ENCODE measurements at regions not wholly inside any gene's neighbourhood (a gene's known extent, or its start where the extent isn't known, plus 50 kb on each side); places are given as distances from the start of the nearest gene placed in this dataset.

- H2BK5ac ChIP-seq (ENCODE audit: low read depth, low read length, poor library complexity, severe bottlenecking), result no peak overlapping the region
- no peak overlapping the region for H3K14ac ChIP-seq (ENCODE audit: low read length in 2 of 2)
- no peak overlapping the region for H3K23ac ChIP-seq (ENCODE audit: low read length in 2 of 2)
- no peak overlapping the region for H3K4me3 ChIP-seq (ENCODE audit: insufficient read depth in 1 of 2, low read depth in 1 of 2, low read length in 2 of 2)
- H3K27ac ChIP-seq (ENCODE audit: low read length, poor library complexity, severe bottlenecking), result peak overlapping the region; percentile 75
- H4K91ac ChIP-seq (ENCODE audit: low read length), result no peak overlapping the region
- H3K79me1 ChIP-seq (replicated peaks; ENCODE audit: low read length, poor library complexity, severe bottlenecking), result no peaks in the 10 kb centered on the region
- H3K4me1 ChIP-seq (ENCODE audit: control insufficient read depth, insufficient read depth, low read depth, low read length), result no peaks in the 10 kb centered on the region
- H3K18ac ChIP-seq (ENCODE audit: low read depth in 1 of 2, low read length in 2 of 2), result no peak overlapping the region
- H3K4me2 ChIP-seq (ENCODE audit: low read length, poor library complexity, severe bottlenecking), result no peak overlapping the region
- no CpG with 5 or more reads among the region's 3 CpGs for WGBS
- no peaks in the 10 kb centered on the region for H3K36me3 ChIP-seq (ENCODE audit: control insufficient read depth in 1 of 2, insufficient read depth in 2 of 2, low read depth in 1 of 2, low read length in 2 of 2)
- no peak overlapping the region for H2BK12ac ChIP-seq (ENCODE audit: low read length in 2 of 2)
- H3K9me3 ChIP-seq (ENCODE audit: control insufficient read depth, low read length), result no peaks in the 10 kb centered on the region
- no peak overlapping the region for H4K8ac ChIP-seq (ENCODE audit: low read length)
- no peaks in the 10 kb centered on the region for H3K27me3 ChIP-seq (ENCODE audit: control insufficient read depth in 1 of 2, insufficient read depth in 1 of 2, low read length in 2 of 2)
- no peak for DNase-seq
- no peak overlapping the region for H3K9ac ChIP-seq (ENCODE audit: low read length)
- H3K4ac ChIP-seq (ENCODE audit: low read depth in 1 of 2, low read length in 2 of 2), result no peak overlapping the region
- no peak overlapping the region for H2BK120ac ChIP-seq (ENCODE audit: low read depth, low read length)
- no peak overlapping the region for H2AK5ac ChIP-seq (ENCODE audit: low read length, severe bottlenecking)
- no peak overlapping the region for H2BK15ac ChIP-seq (ENCODE audit: low read depth, poor library complexity, severe bottlenecking)
- no peak overlapping the region for H2AFZ ChIP-seq (ENCODE audit: low read depth, low read length)
Observed at GRCh38 chr9:78707080-78707479, 410.2 kb downstream of the PSAT1 start.

DNA sequence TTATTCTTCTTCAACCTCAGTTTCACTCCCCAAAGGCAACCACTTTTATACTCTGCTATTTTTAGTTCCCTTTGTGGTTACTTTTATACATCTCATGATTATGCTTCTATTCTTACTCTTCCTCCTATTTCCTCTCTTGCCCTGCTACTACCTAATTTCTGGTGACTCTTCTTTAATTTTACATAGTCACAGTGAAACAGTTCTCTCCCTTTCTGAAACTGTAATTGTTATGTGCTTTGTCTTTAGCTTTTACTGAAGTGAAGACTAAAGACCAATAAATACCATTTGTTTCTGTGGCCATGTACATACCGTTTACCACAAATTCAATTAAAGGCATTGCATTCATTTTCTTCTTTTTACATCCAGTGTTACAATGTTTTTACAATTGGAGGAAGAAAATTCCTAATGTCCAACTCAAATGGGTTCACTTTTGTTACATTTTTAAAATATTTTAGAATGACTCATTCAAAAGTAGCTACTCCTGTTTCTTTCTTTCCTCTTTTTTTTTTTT lies 410.6 kb downstream of the PSAT1 start:
- H2AFZ ChIP-seq (ENCODE audit: low read depth, low read length), result no peak overlapping the region
- no peak overlapping the region for H2BK120ac ChIP-seq (ENCODE audit: low read depth, low read length)
- no peak overlapping the region for H4K91ac ChIP-seq (ENCODE audit: low read length)
- no peaks in the 10 kb centered on the region for H3K9me3 ChIP-seq (ENCODE audit: control insufficient read depth, low read length)
- no peak overlapping the region for H3K9ac ChIP-seq (ENCODE audit: low read length)
- no peak overlapping the region for H2BK12ac ChIP-seq (ENCODE audit: low read length in 2 of 2)
- no peak overlapping the region for H3K14ac ChIP-seq (ENCODE audit: low read length in 2 of 2)
- no peak overlapping the region for H3K4me2 ChIP-seq (ENCODE audit: low read length, poor library complexity, severe bottlenecking)
- WGBS, result 0% methylated on average over 1 of the region's 1 CpG
- H3K4me3 ChIP-seq (ENCODE audit: insufficient read depth in 1 of 2, low read depth in 1 of 2, low read length in 2 of 2), result no peak overlapping the region
- H3K4ac ChIP-seq (ENCODE audit: low read depth in 1 of 2, low read length in 2 of 2), result no peak overlapping the region
- no peaks in the 10 kb centered on the region for H3K27me3 ChIP-seq (ENCODE audit: control insufficient read depth in 1 of 2, insufficient read depth in 1 of 2, low read length in 2 of 2)
- H2BK5ac ChIP-seq (ENCODE audit: low read depth, low read length, poor library complexity, severe bottlenecking), result no peak overlapping the region
- H3K18ac ChIP-seq (ENCODE audit: low read depth in 1 of 2, low read length in 2 of 2), result no peak overlapping the region
- H3K79me1 ChIP-seq (replicated peaks; ENCODE audit: low read length, poor library complexity, severe bottlenecking), result no peaks in the 10 kb centered on the region
- no peak overlapping the region for H4K8ac ChIP-seq (ENCODE audit: low read length)
- H3K36me3 ChIP-seq (ENCODE audit: control insufficient read depth in 1 of 2, insufficient read depth in 2 of 2, low read depth in 1 of 2, low read length in 2 of 2), result no peaks in the 10 kb centered on the region
- no peak overlapping the region for H2AK5ac ChIP-seq (ENCODE audit: low read length, severe bottlenecking)
- no peaks in the 10 kb centered on the region for H3K4me1 ChIP-seq (ENCODE audit: control insufficient read depth, insufficient read depth, low read depth, low read length)
- peak; percentile 35 for DNase-seq
- no peak overlapping the region for H3K23ac ChIP-seq (ENCODE audit: low read length in 2 of 2)
- no peak overlapping the region for H2BK15ac ChIP-seq (ENCODE audit: low read depth, poor library complexity, severe bottlenecking)
- H3K27ac ChIP-seq (ENCODE audit: low read length, poor library complexity, severe bottlenecking), result peak overlapping the region; percentile 75

DNA sequence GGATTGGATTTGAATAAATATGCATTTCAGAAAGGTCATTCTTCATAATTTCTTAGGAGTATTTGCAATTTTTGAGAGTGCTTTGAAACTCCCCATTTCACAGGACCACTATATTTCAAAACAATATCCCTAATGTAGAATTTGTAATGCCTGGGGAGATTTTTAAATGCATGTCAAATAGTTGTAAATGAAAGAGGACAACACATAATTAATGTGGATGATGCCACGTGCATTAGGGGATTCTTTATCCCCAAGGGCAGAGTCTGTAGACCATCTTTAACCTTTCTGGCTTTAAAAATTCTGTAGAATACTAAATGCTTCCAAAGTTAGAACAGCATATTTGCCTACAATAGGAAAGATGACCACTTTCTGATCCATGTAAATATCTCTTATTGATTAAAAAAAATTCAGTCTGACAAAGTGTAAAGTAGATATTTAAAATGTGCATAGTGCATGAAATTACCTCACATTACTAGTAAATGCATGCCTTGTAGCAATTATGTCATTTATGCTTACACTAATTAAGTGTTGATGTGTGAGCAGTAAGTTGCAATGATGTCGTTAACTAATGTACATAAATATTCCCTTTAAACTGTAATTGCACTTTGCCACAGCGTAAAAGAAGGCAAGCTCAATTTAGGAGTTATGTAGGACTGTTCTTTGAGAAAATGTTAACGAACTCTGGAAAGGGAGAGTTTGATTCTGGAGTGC lies 416.1 kb downstream of the PSAT1 start:
- Histone ChIP-seq H3K4me1 (ENCODE audit: control insufficient read depth, insufficient read depth, low read depth, low read length) (no peaks in the 10 kb centered on the region), H3K18ac (ENCODE audit: low read depth in 1 of 2, low read length in 2 of 2) (no peak overlapping the region), H3K9ac (ENCODE audit: low read length) (no peak overlapping the region), H2AFZ (ENCODE audit: low read depth, low read length) (no peak overlapping the region), H2BK5ac (ENCODE audit: low read depth, low read length, poor library complexity, severe bottlenecking) (no peak overlapping the region), H3K36me3 (ENCODE audit: control insufficient read depth in 1 of 2, insufficient read depth in 2 of 2, low read depth in 1 of 2, low read length in 2 of 2) (no peaks in the 10 kb centered on the region), H4K8ac (ENCODE audit: low read length) (no peak overlapping the region), H2BK15ac (ENCODE audit: low read depth, poor library complexity, severe bottlenecking) (no peak overlapping the region), H3K4me3 (ENCODE audit: insufficient read depth in 1 of 2, low read depth in 1 of 2, low read length in 2 of 2) (no peak overlapping the region), H3K23ac (ENCODE audit: low read length in 2 of 2) (no peak overlapping the region), H2BK12ac (ENCODE audit: low read length in 2 of 2) (no peak overlapping the region), H3K27me3 (ENCODE audit: control insufficient read depth in 1 of 2, insufficient read depth in 1 of 2, low read length in 2 of 2) (no peaks in the 10 kb centered on the region), H3K14ac (ENCODE audit: low read length in 2 of 2) (no peak overlapping the region), H3K4me2 (ENCODE audit: low read length, poor library complexity, severe bottlenecking) (no peak overlapping the region), H4K91ac (ENCODE audit: low read length) (no peak overlapping the region), H3K27ac (ENCODE audit: low read length, poor library complexity, severe bottlenecking) (no peak overlapping the region), H2BK120ac (ENCODE audit: low read depth, low read length) (no peak overlapping the region), H2AK5ac (ENCODE audit: low read length, severe bottlenecking) (no peak overlapping the region), H3K79me1 (replicated peaks; ENCODE audit: low read length, poor library complexity, severe bottlenecking) (no peaks in the 10 kb centered on the region), H3K4ac (ENCODE audit: low read depth in 1 of 2, low read length in 2 of 2) (no peak overlapping the region), H3K9me3 (ENCODE audit: control insufficient read depth, low read length) (no peaks in the 10 kb centered on the region)
- DNase-seq, result no peak
- WGBS, result 78% methylated on average over 2 of the region's 4 CpGs

- Histone ChIP-seq H3K79me1 (replicated peaks; ENCODE audit: low read length, poor library complexity, severe bottlenecking) (no peaks in the 10 kb centered on the region), H3K9ac (ENCODE audit: low read length) (no peak overlapping the region), H3K23ac (ENCODE audit: low read length in 2 of 2) (no peak overlapping the region), H3K27ac (ENCODE audit: low read length, poor library complexity, severe bottlenecking) (no peak overlapping the region), H3K14ac (ENCODE audit: low read length in 2 of 2) (no peak overlapping the region), H3K18ac (ENCODE audit: low read depth in 1 of 2, low read length in 2 of 2) (no peak overlapping the region), H2BK120ac (ENCODE audit: low read depth, low read length) (no peak overlapping the region), H3K4me1 (ENCODE audit: control insufficient read depth, insufficient read depth, low read depth, low read length) (no peaks in the 10 kb centered on the region), H3K9me3 (ENCODE audit: control insufficient read depth, low read length) (no peaks in the 10 kb centered on the region), H3K4ac (ENCODE audit: low read depth in 1 of 2, low read length in 2 of 2) (no peak overlapping the region), H4K8ac (ENCODE audit: low read length) (no peak overlapping the region), H2AFZ (ENCODE audit: low read depth, low read length) (no peak overlapping the region), H2BK12ac (ENCODE audit: low read length in 2 of 2) (no peak overlapping the region), H3K27me3 (ENCODE audit: control insufficient read depth in 1 of 2, insufficient read depth in 1 of 2, low read length in 2 of 2) (no peaks in the 10 kb centered on the region), H2BK15ac (ENCODE audit: low read depth, poor library complexity, severe bottlenecking) (no peak overlapping the region), H2BK5ac (ENCODE audit: low read depth, low read length, poor library complexity, severe bottlenecking) (no peak overlapping the region), H3K36me3 (ENCODE audit: control insufficient read depth in 1 of 2, insufficient read depth in 2 of 2, low read depth in 1 of 2, low read length in 2 of 2) (no peaks in the 10 kb centered on the region), H3K4me2 (ENCODE audit: low read length, poor library complexity, severe bottlenecking) (no peak overlapping the region), H4K91ac (ENCODE audit: low read length) (no peak overlapping the region), H3K4me3 (ENCODE audit: insufficient read depth in 1 of 2, low read depth in 1 of 2, low read length in 2 of 2) (no peak overlapping the region), H2AK5ac (ENCODE audit: low read length, severe bottlenecking) (no peak overlapping the region)
- WGBS, result 27% methylated on average over 4 of the region's 5 CpGs
- peak; percentile 24 for DNase-seq
Observed at GRCh38 chr9:78713614-78714405, 416.9 kb downstream of the PSAT1 start.
